Endodermal cell (in vitro differentiated cells): ENCODE measurements at regions not wholly inside any gene's neighbourhood (a gene's known extent, or its start where the extent isn't known, plus 50 kb on each side); places are given as distances from the start of the nearest gene placed in this dataset.

Experiments
- DNase-seq: peaks from one replicate; pipeline ENCODE4 v3.0.0-alpha.2; 2017
- H3K27ac ChIP-seq: 2 replicates; pipeline ENCODE4 v1.5.1; 2013; ENCODE audit warnings: mild to moderate bottlenecking, low read depth, low read length, moderate library complexity
- H3K27me3 ChIP-seq: 2 replicates; pipeline ENCODE4 v1.6.1; 2013; ENCODE audit warnings: mild to moderate bottlenecking, low read length, moderate library complexity; ENCODE audit not compliant: insufficient read depth, control insufficient read depth, poor library complexity, severe bottlenecking
- H3K36me3 ChIP-seq: 2 replicates; pipeline ENCODE4 v1.7.0; 2013; ENCODE audit warnings: mild to moderate bottlenecking, low read length, moderate library complexity; ENCODE audit not compliant: control insufficient read depth, insufficient read depth
- H3K4me1 ChIP-seq: one replicate; pipeline ENCODE4 v1.7.0; 2013; ENCODE audit warnings: low read length; ENCODE audit not compliant: control insufficient read depth, insufficient read depth
- H3K4me3 ChIP-seq: 2 replicates; pipeline ENCODE4 v1.5.1; 2013; ENCODE audit warnings: mild to moderate bottlenecking, low read length, moderate library complexity
- H3K9ac ChIP-seq: 2 replicates; pipeline ENCODE4 v1.6.1; 2013; ENCODE audit warnings: mild to moderate bottlenecking, low read length, moderate library complexity; ENCODE audit not compliant: poor library complexity, severe bottlenecking; ENCODE audit errors: extremely low read depth
- H3K9me3 ChIP-seq: 2 replicates; pipeline ENCODE4 v1.6.1; 2013; ENCODE audit warnings: mild to moderate bottlenecking, low read length, moderate library complexity; ENCODE audit not compliant: control insufficient read depth
- H3K27ac Mint-ChIP-seq: 2 replicates; pipeline ENCODE4 v1.8.0; 2020; ENCODE audit warnings: mixed read lengths
- H3K27me3 Mint-ChIP-seq: 2 replicates; pipeline ENCODE4 v1.8.0; 2021; ENCODE audit warnings: mild to moderate bottlenecking, mixed read lengths; ENCODE audit not compliant: insufficient read depth
- H3K36me3 Mint-ChIP-seq: 2 replicates; pipeline ENCODE4 v1.8.0; 2020; ENCODE audit warnings: low read depth, mixed read lengths
- H3K4me1 Mint-ChIP-seq: 2 replicates; pipeline ENCODE4 v1.8.0; 2020; ENCODE audit warnings: mixed read lengths
- H3K4me3 Mint-ChIP-seq: 2 replicates; pipeline ENCODE4 v1.8.0; 2020; ENCODE audit warnings: mild to moderate bottlenecking, moderate library complexity, mixed read lengths
- H3K9me3 Mint-ChIP-seq: 2 replicates; pipeline ENCODE4 v1.8.0; 2020; ENCODE audit warnings: mild to moderate bottlenecking, mixed read lengths
- CTCF ChIP-seq: fragments of 200-600 bp; sonication (generic); conservative IDR thresholded peaks from 2 replicates; pipeline ENCODE4 v1.5.0; 2021; ENCODE audit warnings: antibody characterized with exemption, mild to moderate bottlenecking
- WGBS, 2 experiments: methylation state at CpG; one replicate each; pipeline versions ENCODE4 v1.1.5 to v1.1.7; 2013; ENCODE audit warnings: missing lambda C conversion rate in 2 of 2, mixed read lengths in 1 of 2; ENCODE audit not compliant: insufficient coverage in 1 of 2, insufficient read length in 1 of 2; 5-methylcytosine and 5-hydroxymethylcytosine counted together

GRCh38 chr4:19301527-19301926, 950.2 kb upstream of the SLIT2 start:
- Histone ChIP-seq H3K4me1 (no peaks in the 10 kb centered on the region), H3K4me3 (no peak overlapping the region), H3K27ac (no peak overlapping the region), H3K9ac (no peak overlapping the region), H3K36me3 (no peaks in the 10 kb centered on the region), H3K27me3 (no peaks in the 10 kb centered on the region), H3K9me3 (no peaks in the 10 kb centered on the region)
- no peak for DNase-seq
- H3K27ac Mint-ChIP-seq, result no peak overlapping the region
- no peaks in the 10 kb centered on the region for H3K36me3 Mint-ChIP-seq
- 85 to 87% methylated on average over 4 of the region's 4 CpGs for WGBS, 2 experiments
- no peaks in the 10 kb centered on the region for H3K4me1 Mint-ChIP-seq
- no peaks in the 10 kb centered on the region for H3K27me3 Mint-ChIP-seq
- no peak overlapping the region for H3K4me3 Mint-ChIP-seq
- peaks cover 2% of the 10 kb centered on the region for H3K9me3 Mint-ChIP-seq
- TF ChIP-seq CTCF, result no peak

- H3K4me3 Mint-ChIP-seq, result no peak overlapping the region
- H3K4me3 ChIP-seq, result no peak overlapping the region
Observed at GRCh38 chr4:19300213-19300612, 951.5 kb upstream of the SLIT2 start.

GRCh38 chr4:19298998-19299397, 952.7 kb upstream of the SLIT2 start:
- TF ChIP-seq CTCF, result no peak
- no peak overlapping the region for H3K4me3 Mint-ChIP-seq
- H3K27ac Mint-ChIP-seq, result no peak overlapping the region
- H3K27me3 Mint-ChIP-seq, result no peaks in the 10 kb centered on the region
- no peaks in the 10 kb centered on the region for H3K4me1 Mint-ChIP-seq
- H3K36me3 Mint-ChIP-seq, result no peaks in the 10 kb centered on the region
- no peak overlapping the region for H3K9ac ChIP-seq
- H3K4me3 ChIP-seq, result no peak overlapping the region
- H3K9me3 Mint-ChIP-seq, result peaks cover 5% of the 10 kb centered on the region
- no peaks in the 10 kb centered on the region for H3K4me1 ChIP-seq
- no peak for DNase-seq
- H3K9me3 ChIP-seq, result peaks cover 5% of the 10 kb centered on the region
- H3K36me3 ChIP-seq, result no peaks in the 10 kb centered on the region
- H3K27me3 ChIP-seq, result no peaks in the 10 kb centered on the region
- no peak overlapping the region for H3K27ac ChIP-seq
- WGBS, 2 experiments, result 97% methylated on average over 3 of the region's 3 CpGs; no CpG with 5 or more reads in 1 of the 2 experiments

More at GRCh38 chr4:19300213-19300612, 951.5 kb upstream of the SLIT2 start:
- no peak for TF ChIP-seq CTCF
- Histone ChIP-seq H3K27ac (no peak overlapping the region), H3K9me3 (no peaks in the 10 kb centered on the region), H3K9ac (no peak overlapping the region), H3K4me1 (no peaks in the 10 kb centered on the region), H3K27me3 (no peaks in the 10 kb centered on the region), H3K36me3 (no peaks in the 10 kb centered on the region)
- no peak for DNase-seq
- Mint-ChIP-seq H3K9me3 (no peaks in the 10 kb centered on the region), H3K4me1 (no peaks in the 10 kb centered on the region), H3K27ac (no peak overlapping the region), H3K36me3 (no peaks in the 10 kb centered on the region), H3K27me3 (no peaks in the 10 kb centered on the region)
- 100% methylated on average over 1 of the region's 1 CpG; no CpG with 5 or more reads in 1 of the 2 experiments for WGBS, 2 experiments
